IMR-90 (cell line): ENCODE measurements at regions not wholly inside any gene's neighbourhood (a gene's known extent, or its start where the extent isn't known, plus 50 kb on each side); places are given as distances from the start of the nearest gene placed in this dataset.
"Not testable (repeated sequence)": the region's sequence is repeated elsewhere in the genome, so short reads cannot be mapped to it uniquely, and the experiment has no call there.

ENCODE experiments used
- ATAC-seq: fragments of 200-7000 bp; cut with Tn5 transposase; 2 replicates; pipeline ENCODE4 v1.9.1; 2020; ENCODE audit warnings: low read depth, mild to moderate bottlenecking, moderate library complexity
- BruUV-seq: library from RNA; stranded (reverse); fragments of 400-500 nt; replicated peaks from 2 replicates; lab custom pipeline; 2021; lab: Mats Ljungman, UMichigan
- CTCF ChIA-PET: fragments of 300-600 bp; formaldehyde crosslinking; extraction: SDS; loops from one replicate; lab custom pipeline; 2021; ENCODE audit warnings: antibody characterized with exemption; lab: Yijun Ruan, JAX
- POLR2A ChIA-PET: fragments of 300-600 bp; sonication (Branson Sonifier 250); formaldehyde crosslinking; loops from one replicate; lab custom pipeline; 2022; ENCODE audit warnings: antibody characterized with exemption; ENCODE audit not compliant: unreplicated experiment; lab: Charles Lee
- DNase-seq: peaks from one replicate; pipeline ENCODE4 v3.0.0; 2013
- H2AFZ ChIP-seq: replicated peaks from 2 replicates; pipeline ENCODE3; 2013; ENCODE audit warnings: low read length, mild to moderate bottlenecking; ENCODE audit not compliant: poor library complexity
- H2AK5ac ChIP-seq: 2 replicates; pipeline ENCODE4 v1.6.1; 2013; ENCODE audit warnings: low read depth, low read length, inconsistent platforms
- H2AK9ac ChIP-seq: replicated peaks from 2 replicates; pipeline ENCODE3; 2013; ENCODE audit warnings: mild to moderate bottlenecking, low read depth, low read length, moderate library complexity; ENCODE audit not compliant: poor library complexity
- H2BK120ac ChIP-seq: 2 replicates; pipeline ENCODE4 v1.6.1; 2013; ENCODE audit warnings: low read depth, low read length, inconsistent platforms
- H2BK15ac ChIP-seq: 3 replicates; pipeline ENCODE4 v1.6.1; 2013; ENCODE audit warnings: low read depth, low read length, inconsistent platforms
- H2BK20ac ChIP-seq: 2 replicates; pipeline ENCODE4 v1.6.1; 2013; ENCODE audit warnings: low read depth, mild to moderate bottlenecking, inconsistent platforms, low read length, moderate library complexity
- H2BK5ac ChIP-seq: 2 replicates; pipeline ENCODE4 v1.6.1; 2013; ENCODE audit warnings: mild to moderate bottlenecking, low read depth, low read length, inconsistent platforms; ENCODE audit not compliant: poor library complexity, severe bottlenecking
- H3K14ac ChIP-seq: replicated peaks from 2 replicates; pipeline ENCODE4 v1.6.1; 2013; ENCODE audit warnings: low read depth, low read length, inconsistent platforms
- H3K18ac ChIP-seq: 2 replicates; pipeline ENCODE4 v1.6.1; 2013; ENCODE audit warnings: low read depth, low read length, control low read depth
- H3K23ac ChIP-seq: 2 replicates; pipeline ENCODE4 v1.6.1; 2013; ENCODE audit warnings: low read depth, low read length, inconsistent platforms
- H3K27ac ChIP-seq: 2 replicates; pipeline ENCODE4 v1.5.1; 2013; ENCODE audit warnings: mild to moderate bottlenecking, control low read depth, low read length; ENCODE audit not compliant: insufficient read depth
- H3K27me3 ChIP-seq: 2 replicates; pipeline ENCODE4 v1.6.1; 2013; ENCODE audit warnings: low read length; ENCODE audit not compliant: control insufficient read depth, insufficient read depth
- H3K36me3 ChIP-seq: 2 replicates; pipeline ENCODE4 v1.6.1; 2013; ENCODE audit warnings: low read length, mixed read lengths; ENCODE audit not compliant: control insufficient read depth, insufficient read depth
- H3K4ac ChIP-seq: 2 replicates; pipeline ENCODE4 v1.6.1; 2013; ENCODE audit warnings: low read depth, low read length, inconsistent platforms
- H3K4me1 ChIP-seq: 2 replicates; pipeline ENCODE4 v1.6.1; 2013; ENCODE audit warnings: low read length, mixed read lengths; ENCODE audit not compliant: control insufficient read depth, insufficient read depth
- H3K4me2 ChIP-seq: 2 replicates; pipeline ENCODE4 v1.6.1; 2013; ENCODE audit warnings: low read depth, mild to moderate bottlenecking, control low read depth, low read length, moderate library complexity
- H3K4me3 ChIP-seq: 2 replicates; pipeline ENCODE4 v1.5.1; 2013; ENCODE audit warnings: low read depth, mild to moderate bottlenecking, control low read depth, low read length, moderate library complexity; ENCODE audit not compliant: insufficient read depth
- H3K56ac ChIP-seq: 2 replicates; pipeline ENCODE4 v1.6.1; 2013; ENCODE audit warnings: low read length, inconsistent platforms; ENCODE audit not compliant: insufficient read depth; ENCODE audit errors: extremely low read depth
- H3K79me1 ChIP-seq, 2 experiments: 2 replicates each; pipeline ENCODE4 v1.6.1; 2013; ENCODE audit warnings: low read length in 2 of 2, inconsistent platforms in 1 of 2, low read depth in 1 of 2
- H3K9ac ChIP-seq: 2 replicates; pipeline ENCODE4 v1.6.1; 2013; ENCODE audit warnings: low read depth, low read length, control low read depth
- H3K9me1 ChIP-seq: 2 replicates; pipeline ENCODE4 v1.6.1; 2013; ENCODE audit warnings: low read length, inconsistent platforms; ENCODE audit not compliant: insufficient read depth
- H3K9me3 ChIP-seq: 2 replicates; pipeline ENCODE4 v1.6.1; 2013; ENCODE audit warnings: low read length; ENCODE audit not compliant: control insufficient read depth, insufficient read depth
- H4K20me1 ChIP-seq: 2 replicates; pipeline ENCODE4 v1.6.1; 2013; ENCODE audit warnings: low read length, inconsistent platforms; ENCODE audit not compliant: insufficient read depth
- H4K5ac ChIP-seq: 2 replicates; pipeline ENCODE4 v1.6.1; 2013; ENCODE audit warnings: mild to moderate bottlenecking, low read depth, low read length, control low read depth
- H4K8ac ChIP-seq, 2 experiments: 2 replicates each; pipeline ENCODE4 v1.6.1; 2013; ENCODE audit warnings: low read depth in 2 of 2, low read length in 2 of 2, control low read depth in 1 of 2, inconsistent platforms in 1 of 2
- H4K91ac ChIP-seq: 2 replicates; pipeline ENCODE4 v1.6.1; 2013; ENCODE audit warnings: low read depth, low read length, inconsistent platforms; ENCODE audit not compliant: insufficient read depth
- dilution Hi-C: fragments of 300-500 bp; cut with HindIII; formaldehyde crosslinking; loops from one replicate; pipeline ENCODE4 v1.14.3; 2018; ENCODE audit warnings: low sequenced_read_pairs; ENCODE audit not compliant: unreplicated experiment
- in situ Hi-C: fragments of 300-500 bp; cut with MboI; formaldehyde crosslinking; loops from 3 replicates; pipeline ENCODE4 v1.14.3; 2019; ENCODE audit warnings: low sequenced_read_pairs, inconsistent platforms, mixed read lengths
- intact Hi-C: fragments of 100-400 bp; cut with micrococcal nuclease; formaldehyde crosslinking; loops from 2 replicates; pipeline ENCODE4 v1.10.0; 2022

GRCh38 chr2:195329784-195330183 is 327.2 kb upstream of the SLC39A10 start:
- H3K4ac ChIP-seq, H3K23ac ChIP-seq, H2AK5ac ChIP-seq, H3K4me1 ChIP-seq, dilution Hi-C loops, ATAC-seq, H3K27ac ChIP-seq, H3K18ac ChIP-seq, H3K9ac ChIP-seq, H4K5ac ChIP-seq, H2BK20ac ChIP-seq, H3K4me3 ChIP-seq, CTCF ChIA-PET, H3K79me1 ChIP-seq, H2BK15ac ChIP-seq, H2BK5ac ChIP-seq, H3K9me3 ChIP-seq, in situ Hi-C loops, H2BK120ac ChIP-seq, H2AFZ ChIP-seq, H3K9me1 ChIP-seq, H4K8ac ChIP-seq, H2AK9ac ChIP-seq, POLR2A ChIA-PET, H3K36me3 ChIP-seq, H3K27me3 ChIP-seq, H3K56ac ChIP-seq, DNase-seq, H4K20me1 ChIP-seq, H4K91ac ChIP-seq, BruUV-seq, H3K4me2 ChIP-seq, H3K14ac ChIP-seq: not testable (repeated sequence)
- intact Hi-C loops, result loop anchor here (10.0 kb wide), 1 partner anchor 145 kb away; no protein-coding TSS in a partner anchor
